ENCODE measurements at regions not wholly inside any gene's neighbourhood (a gene's known extent, or its start where the extent isn't known, plus 50 kb on each side); places are given as distances from the start of the nearest gene placed in this dataset.

DNA sequence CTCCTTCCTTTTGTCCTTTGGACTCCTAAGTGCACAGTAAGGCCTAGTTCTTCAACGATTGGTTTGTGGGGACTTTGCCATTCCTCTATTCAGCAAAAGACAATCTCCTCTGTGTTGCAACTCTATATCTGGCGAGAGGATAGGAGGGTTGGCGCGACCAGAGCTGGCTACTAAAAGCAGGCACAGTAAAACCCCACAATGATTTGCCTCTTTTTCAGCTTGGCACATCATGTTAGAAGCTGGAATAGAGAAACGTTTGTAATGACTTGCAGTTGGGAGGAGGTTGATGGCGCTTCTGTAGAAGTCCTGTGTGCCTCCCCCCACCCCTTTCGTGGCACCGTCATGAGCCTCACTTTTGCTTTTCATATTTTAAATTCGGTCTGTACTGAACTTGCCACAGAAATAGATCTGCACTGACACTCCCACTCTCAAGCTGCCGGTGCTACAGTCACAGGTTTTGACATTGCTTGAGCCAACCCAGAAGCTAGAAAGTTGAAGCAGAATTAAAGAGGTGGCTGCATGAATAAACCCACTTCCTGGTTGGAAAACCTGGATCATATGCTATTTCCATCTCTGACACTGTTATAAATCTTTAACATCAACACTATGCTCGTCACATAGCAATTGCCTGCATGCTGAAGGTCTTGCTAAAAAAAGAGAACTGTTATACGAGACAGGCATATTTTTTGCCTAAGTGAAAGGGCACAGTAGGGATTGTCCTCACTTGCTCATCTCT, 315.3 kb upstream of the PRICKLE1 start:
- TF ChIP-seq, protein P1, sequence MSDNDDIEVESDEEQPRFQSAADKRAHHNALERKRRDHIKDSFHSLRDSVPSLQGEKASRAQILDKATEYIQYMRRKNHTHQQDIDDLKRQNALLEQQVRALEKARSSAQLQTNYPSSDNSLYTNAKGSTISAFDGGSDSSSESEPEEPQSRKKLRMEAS (CRISPR knock-in tag; IDR thresholded peaks at IDR 0.05) = no peak
- TF ChIP-seq MYBL2 (CRISPR knock-in tag; IDR thresholded peaks at IDR 0.05) (no peak), FOXK1 (CRISPR knock-in tag; IDR thresholded peaks at IDR 0.05) (no peak), SP1 (CRISPR knock-in tag; conservative IDR thresholded peaks at IDR 0.05) (no peak), CREB1 (CRISPR knock-in tag; IDR thresholded peaks at IDR 0.05) (no peak), TEAD1 (CRISPR knock-in tag; IDR thresholded peaks at IDR 0.05) (no peak), CREM (CRISPR knock-in tag; IDR thresholded peaks at IDR 0.05) (no peak), SMAD3 (CRISPR knock-in tag; IDR thresholded peaks at IDR 0.05; ENCODE audit: borderline replicate concordance) (no peak)
- TF ChIP-seq, protein P2, sequence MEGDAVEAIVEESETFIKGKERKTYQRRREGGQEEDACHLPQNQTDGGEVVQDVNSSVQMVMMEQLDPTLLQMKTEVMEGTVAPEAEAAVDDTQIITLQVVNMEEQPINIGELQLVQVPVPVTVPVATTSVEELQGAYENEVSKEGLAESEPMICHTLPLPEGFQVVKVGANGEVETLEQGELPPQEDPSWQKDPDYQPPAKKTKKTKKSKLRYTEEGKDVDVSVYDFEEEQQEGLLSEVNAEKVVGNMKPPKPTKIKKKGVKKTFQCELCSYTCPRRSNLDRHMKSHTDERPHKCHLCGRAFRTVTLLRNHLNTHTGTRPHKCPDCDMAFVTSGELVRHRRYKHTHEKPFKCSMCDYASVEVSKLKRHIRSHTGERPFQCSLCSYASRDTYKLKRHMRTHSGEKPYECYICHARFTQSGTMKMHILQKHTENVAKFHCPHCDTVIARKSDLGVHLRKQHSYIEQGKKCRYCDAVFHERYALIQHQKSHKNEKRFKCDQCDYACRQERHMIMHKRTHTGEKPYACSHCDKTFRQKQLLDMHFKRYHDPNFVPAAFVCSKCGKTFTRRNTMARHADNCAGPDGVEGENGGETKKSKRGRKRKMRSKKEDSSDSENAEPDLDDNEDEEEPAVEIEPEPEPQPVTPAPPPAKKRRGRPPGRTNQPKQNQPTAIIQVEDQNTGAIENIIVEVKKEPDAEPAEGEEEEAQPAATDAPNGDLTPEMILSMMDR (IDR thresholded peaks at IDR 0.05) = no peak
- TF ChIP-seq, protein P3, sequence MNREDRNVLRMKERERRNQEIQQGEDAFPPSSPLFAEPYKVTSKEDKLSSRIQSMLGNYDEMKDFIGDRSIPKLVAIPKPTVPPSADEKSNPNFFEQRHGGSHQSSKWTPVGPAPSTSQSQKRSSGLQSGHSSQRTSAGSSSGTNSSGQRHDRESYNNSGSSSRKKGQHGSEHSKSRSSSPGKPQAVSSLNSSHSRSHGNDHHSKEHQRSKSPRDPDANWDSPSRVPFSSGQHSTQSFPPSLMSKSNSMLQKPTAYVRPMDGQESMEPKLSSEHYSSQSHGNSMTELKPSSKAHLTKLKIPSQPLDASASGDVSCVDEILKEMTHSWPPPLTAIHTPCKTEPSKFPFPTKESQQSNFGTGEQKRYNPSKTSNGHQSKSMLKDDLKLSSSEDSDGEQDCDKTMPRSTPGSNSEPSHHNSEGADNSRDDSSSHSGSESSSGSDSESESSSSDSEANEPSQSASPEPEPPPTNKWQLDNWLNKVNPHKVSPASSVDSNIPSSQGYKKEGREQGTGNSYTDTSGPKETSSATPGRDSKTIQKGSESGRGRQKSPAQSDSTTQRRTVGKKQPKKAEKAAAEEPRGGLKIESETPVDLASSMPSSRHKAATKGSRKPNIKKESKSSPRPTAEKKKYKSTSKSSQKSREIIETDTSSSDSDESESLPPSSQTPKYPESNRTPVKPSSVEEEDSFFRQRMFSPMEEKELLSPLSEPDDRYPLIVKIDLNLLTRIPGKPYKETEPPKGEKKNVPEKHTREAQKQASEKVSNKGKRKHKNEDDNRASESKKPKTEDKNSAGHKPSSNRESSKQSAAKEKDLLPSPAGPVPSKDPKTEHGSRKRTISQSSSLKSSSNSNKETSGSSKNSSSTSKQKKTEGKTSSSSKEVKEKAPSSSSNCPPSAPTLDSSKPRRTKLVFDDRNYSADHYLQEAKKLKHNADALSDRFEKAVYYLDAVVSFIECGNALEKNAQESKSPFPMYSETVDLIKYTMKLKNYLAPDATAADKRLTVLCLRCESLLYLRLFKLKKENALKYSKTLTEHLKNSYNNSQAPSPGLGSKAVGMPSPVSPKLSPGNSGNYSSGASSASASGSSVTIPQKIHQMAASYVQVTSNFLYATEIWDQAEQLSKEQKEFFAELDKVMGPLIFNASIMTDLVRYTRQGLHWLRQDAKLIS (CRISPR knock-in tag; IDR thresholded peaks at IDR 0.05; ENCODE audit: borderline replicate concordance) = no peak
- TF ChIP-seq, protein P4, sequence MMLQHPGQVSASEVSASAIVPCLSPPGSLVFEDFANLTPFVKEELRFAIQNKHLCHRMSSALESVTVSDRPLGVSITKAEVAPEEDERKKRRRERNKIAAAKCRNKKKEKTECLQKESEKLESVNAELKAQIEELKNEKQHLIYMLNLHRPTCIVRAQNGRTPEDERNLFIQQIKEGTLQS (CRISPR knock-in tag; conservative IDR thresholded peaks at IDR 0.05) = no peak

All from WTC11 (cell line).